ENCODE measurements at regions not wholly inside any gene's neighbourhood (a gene's known extent, or its start where the extent isn't known, plus 50 kb on each side); places are given as distances from the start of the nearest gene placed in this dataset.

- no peak for TF ChIP-seq CTCF (conservative IDR thresholded peaks at IDR 0.05 in 1 of 2, IDR thresholded peaks at IDR 0.05 in 1 of 2; ENCODE audit: low read depth in 1 of 2, low read length in 2 of 2)
- TF ChIP-seq EZH2 (IDR thresholded peaks at IDR 0.05; ENCODE audit: low read length, missing control alignments) = no peak
Observed at GRCh38 chr18:73920033-73920432, 227.6 kb downstream of the FBXO15 start.

Data from fibroblast of lung (primary cell).